Erythroblast (primary cell): ENCODE measurements at regions not wholly inside any gene's neighbourhood (a gene's known extent, or its start where the extent isn't known, plus 50 kb on each side); places are given as distances from the start of the nearest gene placed in this dataset.

ENCODE experiments used
- GATA1 ChIP-seq: IDR thresholded peaks from 2 replicates; pipeline ENCODE4 v1.6.1; 2011; ENCODE audit warnings: low read depth, mild to moderate bottlenecking, control low read depth, low read length, moderate library complexity
- POLR2A ChIP-seq: IDR thresholded peaks from 2 replicates; pipeline ENCODE4 v1.6.1; 2011; ENCODE audit warnings: mild to moderate bottlenecking, low read length

DNA sequence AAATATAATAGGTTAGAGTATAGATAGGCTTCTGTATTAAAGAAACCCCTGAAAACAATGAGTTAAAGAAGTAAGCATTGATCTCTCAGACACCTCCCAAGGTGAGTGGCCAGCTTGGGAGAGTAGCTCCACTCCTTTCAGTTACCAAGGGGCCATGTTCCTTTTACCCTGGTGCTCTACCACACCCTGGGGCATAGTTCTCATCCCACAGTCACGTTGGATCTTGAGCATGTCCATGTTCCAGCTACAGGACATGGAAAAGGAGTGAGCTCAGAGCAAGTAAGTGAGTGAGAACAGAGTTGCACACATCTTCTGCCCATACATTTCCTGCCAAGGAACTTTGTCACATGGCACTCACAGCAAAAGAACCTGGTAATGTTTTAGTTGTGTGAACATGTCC, 325.9 kb upstream of the SLC39A10 start:
- TF ChIP-seq POLR2A (no peak), GATA1 (no peak)
